Progenitor cell of endocrine pancreas (in vitro differentiated cells): ENCODE measurements at regions not wholly inside any gene's neighbourhood (a gene's known extent, or its start where the extent isn't known, plus 50 kb on each side); places are given as distances from the start of the nearest gene placed in this dataset.

Experiments
- DNase-seq: peaks from one replicate; pipeline ENCODE4 v3.0.0; 2021; ENCODE audit warnings: low spot score; ENCODE audit not compliant: unreplicated experiment
- H3K27ac Mint-ChIP-seq: 2 replicates; pipeline ENCODE4 v1.8.0; 2021; ENCODE audit warnings: mild to moderate bottlenecking, moderate library complexity, mixed read lengths
- H3K27me3 Mint-ChIP-seq: 2 replicates; pipeline ENCODE4 v1.8.0; 2021; ENCODE audit warnings: mixed read lengths
- H3K36me3 Mint-ChIP-seq: 2 replicates; pipeline ENCODE4 v1.8.0; 2022; ENCODE audit warnings: mixed read lengths; ENCODE audit not compliant: insufficient read depth
- H3K4me1 Mint-ChIP-seq: 2 replicates; pipeline ENCODE4 v1.8.0; 2021; ENCODE audit warnings: low read depth, mixed read lengths
- H3K4me3 Mint-ChIP-seq: 2 replicates; pipeline ENCODE4 v1.8.0; 2021; ENCODE audit warnings: low read depth, mild to moderate bottlenecking, moderate library complexity, mixed read lengths
- H3K9me3 Mint-ChIP-seq: 2 replicates; pipeline ENCODE4 v1.8.0; 2021; ENCODE audit warnings: low read depth, mixed read lengths
- CTCF ChIP-seq: fragments of 200-600 bp; sonication (generic); IDR thresholded peaks from one replicate; pipeline ENCODE4 v1.5.0; 2021; ENCODE audit warnings: antibody characterized with exemption, mild to moderate bottlenecking; ENCODE audit not compliant: unreplicated experiment

GRCh38 chr16:13401641-13402040 lies 500.2 kb downstream of the SHISA9 start:
- Mint-ChIP-seq H3K9me3 (no peaks in the 10 kb centered on the region), H3K4me1 (no peaks in the 10 kb centered on the region), H3K27ac (no peak overlapping the region), H3K36me3 (no peaks in the 10 kb centered on the region), H3K4me3 (no peak overlapping the region), H3K27me3 (no peaks in the 10 kb centered on the region)
- DNase-seq: no peak
- no peak for TF ChIP-seq CTCF

- H3K9me3 Mint-ChIP-seq: no peaks in the 10 kb centered on the region
- H3K27ac Mint-ChIP-seq: no peak overlapping the region
- H3K4me3 Mint-ChIP-seq: no peak overlapping the region
- H3K27me3 Mint-ChIP-seq: no peaks in the 10 kb centered on the region
- H3K36me3 Mint-ChIP-seq: no peaks in the 10 kb centered on the region
- DNase-seq: no peak
- H3K4me1 Mint-ChIP-seq: no peaks in the 10 kb centered on the region
- no peak for TF ChIP-seq CTCF
Observed at GRCh38 chr16:13402601-13403000, 501.2 kb downstream of the SHISA9 start.

GRCh38 chr16:13403326-13403725 lies 501.9 kb downstream of the SHISA9 start:
- Mint-ChIP-seq H3K27ac (no peak overlapping the region), H3K9me3 (no peaks in the 10 kb centered on the region), H3K4me3 (no peak overlapping the region), H3K27me3 (no peaks in the 10 kb centered on the region), H3K36me3 (no peaks in the 10 kb centered on the region), H3K4me1 (no peaks in the 10 kb centered on the region)
- no peak for DNase-seq
- no peak for TF ChIP-seq CTCF

GRCh38 chr16:13414154-13414553 lies 505.8 kb upstream of the ERCC4 start:
- no peak for TF ChIP-seq CTCF
- no peak overlapping the region for H3K4me3 Mint-ChIP-seq
- no peaks in the 10 kb centered on the region for H3K36me3 Mint-ChIP-seq
- H3K9me3 Mint-ChIP-seq: no peaks in the 10 kb centered on the region
- no peak overlapping the region for H3K27ac Mint-ChIP-seq
- H3K27me3 Mint-ChIP-seq: no peaks in the 10 kb centered on the region
- no peaks in the 10 kb centered on the region for H3K4me1 Mint-ChIP-seq
- no peak for DNase-seq

GRCh38 chr16:13419589-13419988 lies 500.4 kb upstream of the ERCC4 start:
- Mint-ChIP-seq H3K4me3 (no peak overlapping the region), H3K27ac (no peak overlapping the region), H3K4me1 (no peaks in the 10 kb centered on the region), H3K9me3 (no peaks in the 10 kb centered on the region), H3K36me3 (no peaks in the 10 kb centered on the region), H3K27me3 (no peaks in the 10 kb centered on the region)
- DNase-seq: no peak
- TF ChIP-seq CTCF: no peak
